ENCODE measurements at regions not wholly inside any gene's neighbourhood (a gene's known extent, or its start where the extent isn't known, plus 50 kb on each side); places are given as distances from the start of the nearest gene placed in this dataset.

- TF ChIP-seq ZBTB40 (IDR thresholded peaks at IDR 0.05; ENCODE audit: borderline replicate concordance) (no peak), CREM (IDR thresholded peaks at IDR 0.05; ENCODE audit: low read depth) (no peak), E2F4 (IDR thresholded peaks at IDR 0.05; ENCODE audit: low read depth, low read length) (no peak), BCLAF1 (IDR thresholded peaks at IDR 0.05) (no peak), CTCF (IDR thresholded peaks at IDR 0.05 in 2 of 3, conservative IDR thresholded peaks at IDR 0.05 in 1 of 3; ENCODE audit: control insufficient read depth in 2 of 3, extremely low read depth in 1 of 3, insufficient read depth in 1 of 3, low read depth in 3 of 3, low read length in 3 of 3) (no peak), ETV6 (conservative IDR thresholded peaks at IDR 0.05 in 1 of 2, IDR thresholded peaks at IDR 0.05 in 1 of 2; ENCODE audit: borderline replicate concordance in 1 of 2, low read depth in 1 of 2) (no peak), ZSCAN29 (IDR thresholded peaks at IDR 0.05) (no peak), SRF (IDR thresholded peaks at IDR 0.05; ENCODE audit: low read depth in 2 of 2, low read length in 2 of 2) (no peak), FOS (IDR thresholded peaks at IDR 0.05; ENCODE audit: borderline replicate concordance, extremely low read depth, insufficient read length) (no peak), FOXK2 (IDR thresholded peaks at IDR 0.05) (no peak), IRF4 (IDR thresholded peaks at IDR 0.05; ENCODE audit: low read depth, low read length) (no peak), BHLHE40 (IDR thresholded peaks at IDR 0.05; ENCODE audit: borderline replicate concordance in 1 of 2, low read depth in 2 of 2, low read length in 1 of 2) (no peak), SREBF1 (IDR thresholded peaks at IDR 0.05; ENCODE audit: low read length) (no peak), CBFB (IDR thresholded peaks at IDR 0.05; ENCODE audit: low read depth) (no peak)
These were observed 71.2 kb downstream of the C9orf152 start (continued) for GRCh38 chr9:110136802-110137201.
